22Rv1 (cell line): ENCODE measurements at regions not wholly inside any gene's neighbourhood (a gene's known extent, or its start where the extent isn't known, plus 50 kb on each side); places are given as distances from the start of the nearest gene placed in this dataset.

Experiments
- H3K27ac ChIP-seq: fragments of 450-650 bp; 2 replicates; pipeline ENCODE4 v1.5.1; 2017
- ZFX ChIP-seq: fragments of 450-650 bp; IDR thresholded peaks from 2 replicates; pipeline ENCODE4 v1.6.1; 2017; ENCODE audit warnings: antibody characterized with exemption, borderline replicate concordance

DNA sequence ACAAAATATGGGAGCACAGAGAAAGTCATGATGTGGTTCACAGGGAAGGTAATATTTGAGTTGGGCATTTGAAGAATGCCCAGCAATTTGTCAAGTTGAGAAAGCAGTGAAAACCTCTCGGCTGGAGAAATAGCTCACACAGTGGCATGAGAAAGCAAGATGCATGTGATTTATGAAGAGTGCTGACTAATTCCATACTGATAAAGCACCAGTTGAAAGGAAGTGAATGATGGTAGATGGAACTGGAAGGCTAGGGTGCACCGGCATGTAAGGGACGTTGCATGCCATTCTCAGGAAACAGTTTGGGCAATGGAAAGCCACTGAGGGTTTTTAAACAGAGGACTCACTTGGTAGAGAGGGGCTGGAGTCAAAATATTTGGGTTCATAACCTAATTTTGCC, 53.5 kb upstream of the MTF2 start:
- H3K27ac ChIP-seq = no peak overlapping the region
- no peak for TF ChIP-seq ZFX

DNA sequence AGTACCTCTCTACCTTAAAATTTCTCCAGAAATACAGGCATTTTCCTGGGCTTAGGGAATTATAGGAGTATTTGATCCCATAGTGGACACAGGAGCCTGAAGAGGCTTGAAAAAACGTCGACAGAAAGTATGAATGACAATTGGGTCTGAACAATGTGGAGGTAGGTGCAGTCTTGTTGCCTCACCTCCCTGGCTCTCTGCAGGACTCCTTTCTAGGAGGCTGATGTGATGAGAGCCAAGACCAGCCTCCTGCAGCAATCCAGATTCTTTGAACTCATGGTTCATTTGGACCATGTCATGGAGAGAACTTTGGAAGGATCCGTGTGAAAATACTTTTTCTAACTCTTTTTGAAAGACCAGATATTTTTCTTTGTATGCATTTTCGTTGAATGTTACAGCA, 50.5 kb upstream of the MTF2 start:
- TF ChIP-seq ZFX = no peak

More for the DNA sequence above, 50.5 kb upstream of the MTF2 start:
- H3K27ac ChIP-seq = no peak overlapping the region
